OCI-LY1 (cell line): ENCODE measurements at regions not wholly inside any gene's neighbourhood (a gene's known extent, or its start where the extent isn't known, plus 50 kb on each side); places are given as distances from the start of the nearest gene placed in this dataset.

Experiments
- EZH2 ChIP-seq: fragments of 200-600 bp; sonication (generic), shearing (Covaris generic); IDR thresholded peaks from 2 replicates; pipeline ENCODE4 v1.8.0; 2017; ENCODE audit warnings: borderline replicate concordance, mixed run types, mild to moderate bottlenecking, antibody characterized with exemption, low read length, moderate library complexity, mixed read lengths
- TF ChIP-seq, protein P1 (sequence below): fragments of 200-600 bp; sonication (generic), shearing (Covaris generic); IDR thresholded peaks from 2 replicates; pipeline ENCODE4 v1.5.1; 2017; ENCODE audit warnings: mild to moderate bottlenecking, antibody characterized with exemption, low read length, moderate library complexity, mixed read lengths

- TF ChIP-seq, protein P1, sequence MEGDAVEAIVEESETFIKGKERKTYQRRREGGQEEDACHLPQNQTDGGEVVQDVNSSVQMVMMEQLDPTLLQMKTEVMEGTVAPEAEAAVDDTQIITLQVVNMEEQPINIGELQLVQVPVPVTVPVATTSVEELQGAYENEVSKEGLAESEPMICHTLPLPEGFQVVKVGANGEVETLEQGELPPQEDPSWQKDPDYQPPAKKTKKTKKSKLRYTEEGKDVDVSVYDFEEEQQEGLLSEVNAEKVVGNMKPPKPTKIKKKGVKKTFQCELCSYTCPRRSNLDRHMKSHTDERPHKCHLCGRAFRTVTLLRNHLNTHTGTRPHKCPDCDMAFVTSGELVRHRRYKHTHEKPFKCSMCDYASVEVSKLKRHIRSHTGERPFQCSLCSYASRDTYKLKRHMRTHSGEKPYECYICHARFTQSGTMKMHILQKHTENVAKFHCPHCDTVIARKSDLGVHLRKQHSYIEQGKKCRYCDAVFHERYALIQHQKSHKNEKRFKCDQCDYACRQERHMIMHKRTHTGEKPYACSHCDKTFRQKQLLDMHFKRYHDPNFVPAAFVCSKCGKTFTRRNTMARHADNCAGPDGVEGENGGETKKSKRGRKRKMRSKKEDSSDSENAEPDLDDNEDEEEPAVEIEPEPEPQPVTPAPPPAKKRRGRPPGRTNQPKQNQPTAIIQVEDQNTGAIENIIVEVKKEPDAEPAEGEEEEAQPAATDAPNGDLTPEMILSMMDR = no peak
- TF ChIP-seq EZH2 = no peak
Measured at GRCh38 chr14:101005447-101005846, 101.9 kb upstream of the RTL1 start.
